ENCODE measurements at regions not wholly inside any gene's neighbourhood (a gene's known extent, or its start where the extent isn't known, plus 50 kb on each side); places are given as distances from the start of the nearest gene placed in this dataset.
"Not testable (repeated sequence)": the region's sequence is repeated elsewhere in the genome, so short reads cannot be mapped to it uniquely, and the experiment has no call there.

DNA sequence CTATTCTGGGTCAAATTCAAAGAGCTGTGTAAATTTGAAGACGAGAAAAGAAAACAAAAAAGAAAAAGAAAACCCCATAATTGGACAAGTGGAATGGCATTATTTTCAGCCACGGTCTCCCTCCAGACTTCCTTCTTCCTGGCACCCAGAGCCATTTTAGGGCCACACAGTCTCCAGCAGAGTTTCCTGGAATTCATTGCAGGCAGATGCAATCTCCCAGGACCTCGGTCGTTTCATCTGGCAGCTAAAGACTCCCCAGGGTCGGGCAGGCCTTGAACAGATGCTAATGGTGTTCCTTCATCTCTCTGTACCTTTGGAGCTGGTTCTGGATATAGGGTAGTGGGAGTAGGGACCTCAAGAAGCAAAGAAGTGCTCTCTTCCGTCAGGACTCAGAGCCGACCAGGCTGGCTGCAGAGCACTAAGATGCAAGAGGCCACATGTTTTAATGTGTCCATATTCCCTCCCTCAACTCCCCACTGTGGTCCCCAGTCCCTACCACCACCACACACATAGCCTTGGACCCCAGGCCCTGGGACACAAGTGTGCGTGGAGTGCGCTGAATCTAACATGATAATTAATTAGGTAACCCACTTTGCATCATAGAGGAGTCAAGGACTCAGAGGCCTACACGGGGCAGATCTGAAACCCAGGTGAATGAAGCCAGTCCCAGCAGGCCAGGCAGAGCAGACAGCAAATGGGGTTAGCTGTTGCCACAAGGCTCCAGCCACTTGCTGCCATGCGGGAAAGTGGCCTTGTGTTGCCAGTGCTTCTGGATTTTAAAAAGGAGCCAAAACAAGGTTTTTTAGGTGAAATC, 109.3 kb upstream of the ATL2 start:
- DNase-seq (ENCODE audit: low read depth in 2 of 2): no peak
- no peak overlapping the region for H3K4me3 ChIP-seq (replicated peaks in 1 of 2; ENCODE audit: low read depth in 2 of 2, low read length in 2 of 2)
- TF ChIP-seq, protein P1, sequence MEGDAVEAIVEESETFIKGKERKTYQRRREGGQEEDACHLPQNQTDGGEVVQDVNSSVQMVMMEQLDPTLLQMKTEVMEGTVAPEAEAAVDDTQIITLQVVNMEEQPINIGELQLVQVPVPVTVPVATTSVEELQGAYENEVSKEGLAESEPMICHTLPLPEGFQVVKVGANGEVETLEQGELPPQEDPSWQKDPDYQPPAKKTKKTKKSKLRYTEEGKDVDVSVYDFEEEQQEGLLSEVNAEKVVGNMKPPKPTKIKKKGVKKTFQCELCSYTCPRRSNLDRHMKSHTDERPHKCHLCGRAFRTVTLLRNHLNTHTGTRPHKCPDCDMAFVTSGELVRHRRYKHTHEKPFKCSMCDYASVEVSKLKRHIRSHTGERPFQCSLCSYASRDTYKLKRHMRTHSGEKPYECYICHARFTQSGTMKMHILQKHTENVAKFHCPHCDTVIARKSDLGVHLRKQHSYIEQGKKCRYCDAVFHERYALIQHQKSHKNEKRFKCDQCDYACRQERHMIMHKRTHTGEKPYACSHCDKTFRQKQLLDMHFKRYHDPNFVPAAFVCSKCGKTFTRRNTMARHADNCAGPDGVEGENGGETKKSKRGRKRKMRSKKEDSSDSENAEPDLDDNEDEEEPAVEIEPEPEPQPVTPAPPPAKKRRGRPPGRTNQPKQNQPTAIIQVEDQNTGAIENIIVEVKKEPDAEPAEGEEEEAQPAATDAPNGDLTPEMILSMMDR (IDR thresholded peaks at IDR 0.05; ENCODE audit: low read depth, low read length): no peak

DNA sequence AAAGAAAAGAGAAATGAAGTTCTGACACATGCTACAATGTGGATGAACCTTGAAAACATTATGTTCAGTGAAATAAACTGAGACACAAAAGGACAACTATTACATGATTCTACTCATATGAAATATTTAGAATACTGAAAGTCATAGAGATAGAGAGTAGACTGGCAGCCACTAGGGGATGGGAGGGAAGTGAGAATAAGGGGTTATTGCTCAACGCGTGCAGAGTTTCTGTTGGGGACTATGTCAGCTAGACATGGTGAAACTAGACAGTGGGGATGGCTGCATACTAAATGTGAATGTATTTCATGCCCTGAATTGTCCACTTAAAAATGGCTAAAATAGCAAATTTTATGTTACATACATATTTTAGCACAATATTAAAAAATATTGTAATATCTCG, 108.7 kb upstream of the ATL2 start:
- TF ChIP-seq, protein P1 (IDR thresholded peaks at IDR 0.05; ENCODE audit: low read depth, low read length): no peak
- H3K4me3 ChIP-seq (replicated peaks in 1 of 2; ENCODE audit: low read depth in 2 of 2, low read length in 2 of 2): no peak overlapping the region
- DNase-seq (ENCODE audit: low read depth in 2 of 2): no peak

DNA sequence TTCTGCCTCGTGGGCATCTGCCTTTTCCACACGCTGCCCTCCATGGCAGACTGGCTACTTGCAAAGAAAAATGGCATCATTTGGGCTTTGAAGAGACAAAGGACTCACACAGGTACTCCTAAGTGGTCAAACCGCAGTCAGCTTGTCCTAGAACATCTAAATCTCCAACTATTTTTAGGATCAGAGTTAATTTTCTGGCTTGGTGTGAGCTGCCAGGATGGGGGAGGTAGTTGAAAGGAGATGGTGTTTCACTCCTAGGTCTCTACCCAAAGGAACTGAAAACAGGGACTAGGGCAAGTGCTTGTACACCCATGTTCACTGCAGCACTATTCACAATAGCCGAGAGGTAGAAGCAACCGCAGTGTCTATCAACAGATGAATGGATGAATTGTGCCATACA, 107.9 kb upstream of the ATL2 start:
- TF ChIP-seq, protein P1 (IDR thresholded peaks at IDR 0.05; ENCODE audit: low read depth, low read length): no peak
- no peak for DNase-seq (ENCODE audit: low read depth in 2 of 2)
- H3K4me3 ChIP-seq (replicated peaks in 1 of 2; ENCODE audit: low read depth in 2 of 2, low read length in 2 of 2): no peak overlapping the region

DNA sequence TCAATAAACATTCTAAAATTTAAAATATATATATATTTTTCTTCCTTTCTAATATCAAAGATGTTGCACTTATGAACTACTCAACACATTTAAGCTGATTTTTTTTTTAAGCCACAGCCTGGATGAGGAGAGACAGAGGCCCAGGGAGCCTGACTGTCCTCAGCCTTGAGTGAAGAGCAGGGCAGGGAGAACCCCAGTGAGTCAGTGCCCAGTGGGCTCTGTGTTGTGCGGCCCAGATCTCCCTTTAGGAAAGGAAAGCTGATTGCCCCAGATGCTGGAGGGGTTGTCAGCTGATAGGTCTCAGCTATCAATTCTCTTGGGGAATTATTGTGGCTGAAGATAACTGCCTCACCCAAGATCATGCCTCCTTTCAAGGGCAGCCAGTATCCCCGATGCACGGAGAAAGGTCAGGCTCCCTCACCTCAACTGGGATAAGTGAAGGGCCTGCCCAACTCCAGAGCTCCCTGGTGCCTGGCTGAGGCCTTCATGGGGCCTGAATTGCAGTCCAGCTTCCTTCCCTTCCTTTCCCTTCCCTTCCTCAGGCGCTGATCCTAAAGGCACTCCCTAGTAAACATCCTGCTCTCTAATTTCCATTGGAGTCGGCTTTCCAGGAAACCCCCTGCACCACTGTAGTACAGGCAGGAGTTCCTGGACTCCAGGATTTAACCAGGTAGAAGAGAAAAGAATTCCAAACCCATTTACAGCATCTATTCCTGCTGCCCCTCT, 106.9 kb upstream of the ATL2 start:
- no peak overlapping the region for H3K4me3 ChIP-seq (replicated peaks in 1 of 2; ENCODE audit: low read depth in 2 of 2, low read length in 2 of 2)
- no peak for DNase-seq (ENCODE audit: low read depth in 2 of 2)
- TF ChIP-seq, protein P1 (IDR thresholded peaks at IDR 0.05; ENCODE audit: low read depth, low read length): no peak

DNA sequence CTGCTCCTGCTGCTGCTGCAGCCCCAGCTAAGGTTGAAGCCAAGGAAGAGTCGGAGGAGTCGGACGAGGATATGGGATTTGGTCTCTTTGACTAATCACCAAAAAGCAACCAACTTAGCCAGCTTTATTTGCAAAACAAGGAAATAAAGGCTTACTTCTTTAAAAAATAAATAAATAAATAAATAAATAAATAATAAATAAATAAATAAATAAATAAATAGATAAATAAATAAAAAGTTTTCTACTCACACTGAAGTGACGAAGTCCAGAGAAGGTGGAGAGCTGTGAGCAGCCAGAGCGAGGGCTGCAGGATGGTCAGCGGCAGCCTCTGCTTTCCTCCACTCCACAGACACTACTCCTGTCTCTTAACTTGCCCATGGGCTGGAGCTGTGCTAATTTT, 105.6 kb upstream of the ATL2 start:
- H3K4me3 ChIP-seq (replicated peaks in 1 of 2; ENCODE audit: low read depth in 2 of 2, low read length in 2 of 2); DNase-seq (ENCODE audit: low read depth in 2 of 2): not testable (repeated sequence)

DNA sequence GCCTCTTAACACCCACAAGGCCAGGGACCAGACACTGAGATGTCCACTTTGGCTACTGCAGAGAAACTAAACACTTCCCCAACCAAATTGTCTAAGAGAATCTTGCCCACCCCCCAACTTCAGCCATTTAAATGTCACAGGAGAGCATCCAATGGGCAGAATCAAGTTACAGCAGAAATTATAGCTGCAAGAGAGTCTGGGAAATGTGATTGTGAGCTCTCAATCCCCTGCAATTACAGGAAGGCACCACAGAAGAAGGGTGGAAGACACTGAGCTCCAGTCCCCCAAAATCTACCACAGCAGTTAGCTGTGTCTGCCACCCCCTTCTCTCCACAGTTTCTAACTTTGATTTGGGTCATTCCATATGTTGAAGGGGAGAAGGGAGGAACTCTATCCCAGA, 103.5 kb upstream of the ATL2 start:
- no peak overlapping the region for H3K4me3 ChIP-seq (replicated peaks in 1 of 2; ENCODE audit: low read depth in 2 of 2, low read length in 2 of 2)
- TF ChIP-seq, protein P1 (IDR thresholded peaks at IDR 0.05; ENCODE audit: low read depth, low read length): no peak
- DNase-seq (ENCODE audit: low read depth in 2 of 2): no peak

DNA sequence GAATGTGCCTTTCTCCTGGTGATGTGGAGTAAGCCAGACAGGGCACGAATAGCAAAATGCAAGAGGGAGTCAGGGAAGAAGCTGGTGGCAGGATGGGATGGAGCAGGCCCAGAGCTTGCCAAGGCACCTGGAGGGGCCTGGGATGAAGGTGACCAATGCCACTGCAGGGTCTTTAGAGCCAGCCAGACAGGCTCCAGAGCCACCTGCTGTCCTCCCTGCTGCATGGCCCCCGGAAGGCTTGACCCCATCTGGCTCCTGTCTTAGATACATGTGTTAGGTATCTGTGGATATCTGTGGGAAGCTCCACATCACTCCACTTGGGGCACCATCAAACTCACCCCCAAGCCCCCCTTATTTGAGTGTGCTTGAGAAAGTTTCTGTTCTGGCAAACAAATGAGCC, 99.9 kb upstream of the ATL2 start:
- TF ChIP-seq, protein P1 (IDR thresholded peaks at IDR 0.05; ENCODE audit: low read depth, low read length): no peak
- no peak for DNase-seq (ENCODE audit: low read depth in 2 of 2)
- no peak overlapping the region for H3K4me3 ChIP-seq (replicated peaks in 1 of 2; ENCODE audit: low read depth in 2 of 2, low read length in 2 of 2)
